Suprapubic skin (tissue), 4 donors: ENCODE measurements at regions not wholly inside any gene's neighbourhood (a gene's known extent, or its start where the extent isn't known, plus 50 kb on each side); places are given as distances from the start of the nearest gene placed in this dataset.

Experiments used
- DNase-seq, 2 donors: peaks; one replicate each; pipeline ENCODE4 v3.0.0-alpha.2; 2019; ENCODE audit warnings: low spot score in 2 of 2
- H3K27ac ChIP-seq: fragments of 200-600 bp; sonication (generic); one replicate; pipeline ENCODE4 v1.5.1; 2019
- H3K27me3 ChIP-seq: fragments of 200-600 bp; sonication (generic); one replicate; pipeline ENCODE4 v1.5.1; 2019
- H3K36me3 ChIP-seq: fragments of 200-600 bp; sonication (generic); one replicate; pipeline ENCODE4 v1.5.1; 2019
- H3K4me1 ChIP-seq: fragments of 200-600 bp; sonication (generic); one replicate; pipeline ENCODE4 v1.5.1; 2019
- H3K4me3 ChIP-seq: fragments of 200-600 bp; sonication (generic); one replicate; pipeline ENCODE4 v1.5.1; 2019; ENCODE audit warnings: mild to moderate bottlenecking
- H3K9me3 ChIP-seq: fragments of 200-600 bp; sonication (generic); one replicate; pipeline ENCODE4 v1.5.1; 2019
- CTCF ChIP-seq, 2 donors: fragments of 200-600 bp in 1 of 2; fragments of 450-650 bp in 1 of 2; sonication (generic) in 1 of 2; IDR thresholded peaks; one replicate each; pipeline ENCODE4 v1.5.1; 2016 to 2019; ENCODE audit warnings: antibody characterized with exemption in 2 of 2, mild to moderate bottlenecking in 1 of 2, moderate library complexity in 1 of 2
- EP300 ChIP-seq: sonication (generic); formaldehyde crosslinking; IDR thresholded peaks from one replicate; pipeline ENCODE4 v1.6.1; 2017; ENCODE audit warnings: antibody characterized with exemption
- POLR2A ChIP-seq, 2 donors: fragments of 450-650 bp; IDR thresholded peaks; one replicate each; pipeline ENCODE4 v1.6.1; 2017; ENCODE audit warnings: antibody characterized with exemption in 2 of 2, mild to moderate bottlenecking in 2 of 2, moderate library complexity in 2 of 2
- POLR2AphosphoS5 ChIP-seq, 3 donors: sonication (generic); formaldehyde crosslinking; IDR thresholded peaks; one replicate each; pipeline ENCODE4 v1.6.1; 2017; ENCODE audit warnings: antibody characterized with exemption in 3 of 3
- WGBS: methylation state at CpG from one replicate; pipeline ENCODE4 v1.1.5; 2018; 5-methylcytosine and 5-hydroxymethylcytosine counted together

- Histone ChIP-seq H3K27ac (no peak overlapping the region), H3K27me3 (no peaks in the 10 kb centered on the region), H3K9me3 (no peaks in the 10 kb centered on the region), H3K4me3 (no peak overlapping the region), H3K4me1 (peaks cover 29% of the 10 kb centered on the region), H3K36me3 (no peaks in the 10 kb centered on the region)
- DNase-seq = no peak
- TF ChIP-seq EP300 (no peak), POLR2AphosphoS5 (IDR thresholded peaks at IDR 0.05) (no peak), CTCF (IDR thresholded peaks at IDR 0.05) (no peak), POLR2A (IDR thresholded peaks at IDR 0.05) (no peak)
- WGBS = 93% methylated on average over 3 of the region's 9 CpGs
Observed at GRCh38 chr17:77837917-77838316, 120.6 kb upstream of the TNRC6C start.

GRCh38 chr17:77838748-77839697 lies 119.5 kb upstream of the TNRC6C start:
- Histone ChIP-seq H3K4me3 (no peak overlapping the region), H3K27me3 (no peaks in the 10 kb centered on the region), H3K9me3 (no peaks in the 10 kb centered on the region), H3K27ac (peak overlapping the region; percentile 4), H3K36me3 (no peaks in the 10 kb centered on the region), H3K4me1 (peaks cover 28% of the 10 kb centered on the region)
- 92% methylated on average over 23 of the region's 23 CpGs for WGBS
- DNase-seq = peak in 1 of 2 donors; percentile 36
- TF ChIP-seq POLR2AphosphoS5 (IDR thresholded peaks at IDR 0.05) = no peak
- no peak for TF ChIP-seq EP300
- TF ChIP-seq POLR2A (IDR thresholded peaks at IDR 0.05) = no peak
- TF ChIP-seq CTCF (IDR thresholded peaks at IDR 0.05) = no peak

GRCh38 chr17:77839698-77840512 lies 118.6 kb upstream of the TNRC6C start:
- DNase-seq = peak in 1 of 2 donors; percentile 30
- H3K36me3 ChIP-seq = no peaks in the 10 kb centered on the region
- TF ChIP-seq EP300 = no peak
- no peak for TF ChIP-seq POLR2AphosphoS5 (IDR thresholded peaks at IDR 0.05)
- no peak for TF ChIP-seq CTCF (IDR thresholded peaks at IDR 0.05)
- TF ChIP-seq POLR2A (IDR thresholded peaks at IDR 0.05) = no peak
- no peak overlapping the region for H3K4me3 ChIP-seq
- no peak overlapping the region for H3K27ac ChIP-seq
- H3K27me3 ChIP-seq = no peaks in the 10 kb centered on the region
- H3K4me1 ChIP-seq = peaks cover 19% of the 10 kb centered on the region
- H3K9me3 ChIP-seq = no peaks in the 10 kb centered on the region
- WGBS = 69% methylated on average over 16 of the region's 16 CpGs

GRCh38 chr17:77840513-77841165 lies 117.9 kb upstream of the TNRC6C start:
- no peak overlapping the region for H3K4me3 ChIP-seq
- H3K27ac ChIP-seq = no peak overlapping the region
- no peaks in the 10 kb centered on the region for H3K27me3 ChIP-seq
- no peaks in the 10 kb centered on the region for H3K36me3 ChIP-seq
- H3K4me1 ChIP-seq = peaks cover 16% of the 10 kb centered on the region
- 89% methylated on average over 10 of the region's 10 CpGs for WGBS
- H3K9me3 ChIP-seq = no peaks in the 10 kb centered on the region
- no peak for TF ChIP-seq POLR2AphosphoS5 (IDR thresholded peaks at IDR 0.05)
- TF ChIP-seq EP300 = no peak
- TF ChIP-seq POLR2A (IDR thresholded peaks at IDR 0.05) = no peak
- TF ChIP-seq CTCF (IDR thresholded peaks at IDR 0.05) = no peak
- peak in 1 of 2 donors; percentile 28 for DNase-seq
